COLO829 (cell line): ENCODE measurements at regions not wholly inside any gene's neighbourhood (a gene's known extent, or its start where the extent isn't known, plus 50 kb on each side); places are given as distances from the start of the nearest gene placed in this dataset.
A peak's percentile ranks its signal among the peaks of the same experiment; 100 is the strongest.

Experiments
- DNase-seq: peaks from one replicate; pipeline ENCODE4 v3.0.0; 2012; ENCODE audit warnings: low spot score

DNA sequence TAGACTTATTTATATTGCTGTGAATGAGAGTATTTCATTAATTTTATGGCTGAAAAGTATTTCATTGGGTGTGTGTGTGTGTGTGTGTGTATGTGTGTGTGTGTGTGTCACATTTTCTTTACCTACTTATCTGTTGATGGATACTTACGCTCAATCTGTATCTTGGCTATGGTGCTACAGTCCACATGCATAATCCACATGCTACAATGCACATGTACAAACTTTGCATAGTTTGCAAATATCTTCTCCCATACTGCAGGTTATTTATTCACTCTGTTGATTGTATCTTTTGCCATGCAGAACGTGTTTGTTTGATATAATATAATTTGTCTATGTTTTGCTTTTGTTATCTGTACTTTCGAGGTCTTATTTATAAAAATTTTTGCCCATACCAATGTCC is 167.8 kb downstream of the RAB28 start:
- no peak for DNase-seq

DNA sequence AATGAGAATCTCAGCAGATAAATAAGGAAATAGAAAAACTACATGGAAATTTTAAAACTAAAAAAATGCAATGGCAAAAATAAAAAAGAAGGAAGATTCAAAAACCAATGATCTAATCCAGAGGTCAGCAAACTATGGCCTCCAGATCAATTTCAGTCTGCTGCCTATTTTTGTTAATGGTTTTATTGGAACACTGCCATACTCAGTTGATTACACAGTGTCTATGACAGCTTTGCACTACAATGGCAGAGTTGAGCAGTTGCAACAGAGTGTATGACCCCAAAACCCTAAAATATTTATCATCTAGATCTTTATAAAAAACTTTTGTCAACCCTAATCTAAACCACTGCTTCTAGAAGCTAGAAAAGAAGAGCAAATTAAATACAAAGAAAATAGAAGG is 170.3 kb downstream of the RAB28 start:
- no peak for DNase-seq

DNA sequence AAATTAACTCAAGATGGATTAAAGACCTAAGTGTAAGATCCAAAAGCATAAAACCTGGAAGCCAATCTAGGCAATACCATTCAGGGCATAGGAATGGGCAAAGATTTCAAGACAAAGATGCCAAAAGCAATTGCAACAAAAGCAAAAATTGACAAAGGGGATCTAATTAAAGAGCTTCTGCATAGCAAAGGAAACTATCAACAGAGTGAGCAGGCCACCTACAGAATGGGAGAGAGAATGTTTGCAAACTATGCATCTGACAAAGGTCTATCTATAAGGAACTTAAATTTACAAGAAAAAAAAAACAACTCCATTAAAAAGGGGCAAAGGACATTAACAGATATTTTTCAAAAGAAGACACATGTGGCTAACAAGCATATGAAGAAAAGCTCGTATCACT is 171.9 kb downstream of the RAB28 start:
- no peak for DNase-seq

- DNase-seq, result no peak
These were observed 174.4 kb downstream of the RAB28 start for GRCh38 chr4:13309751-13310150.

DNA sequence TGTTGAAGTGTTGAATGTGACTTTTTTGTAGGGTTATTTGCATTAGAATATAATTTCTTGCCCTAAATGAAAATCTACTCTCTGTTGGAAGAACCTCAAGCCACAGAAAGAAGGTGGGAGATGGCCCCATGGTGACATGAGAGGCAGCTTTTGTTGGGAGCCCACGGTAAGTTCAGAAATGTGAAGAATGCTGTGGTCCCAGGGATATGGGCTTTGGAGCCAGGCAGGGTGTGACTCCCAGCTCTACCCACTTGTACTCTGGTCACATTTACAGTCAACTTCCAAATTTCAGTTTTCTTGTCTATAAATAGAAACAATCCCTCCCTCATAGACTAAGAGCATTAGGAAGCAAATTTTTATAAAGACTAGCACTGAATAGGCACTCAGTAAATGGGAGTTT is 177.8 kb downstream of the RAB28 start:
- no peak for DNase-seq

DNA sequence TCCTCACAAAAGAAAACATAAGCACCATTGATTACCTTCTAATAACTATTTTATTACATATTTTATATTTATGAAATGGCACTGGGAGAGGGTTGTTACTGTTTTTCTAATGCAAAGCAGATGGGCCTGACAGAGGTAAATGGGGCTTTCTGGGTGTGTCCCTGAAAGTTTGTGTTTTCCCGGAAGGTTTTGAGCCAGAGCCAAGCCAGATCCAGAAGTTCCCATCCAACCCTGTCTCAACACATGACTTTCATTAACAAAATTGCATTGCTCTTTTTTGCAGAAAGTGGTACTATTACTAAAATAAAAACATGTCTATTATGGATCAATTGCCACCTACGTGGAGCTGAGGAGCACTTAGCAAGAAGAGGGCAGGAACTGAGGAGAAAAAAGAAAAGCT is 181.3 kb downstream of the RAB28 start:
- DNase-seq, result no peak

GRCh38 chr4:13299343-13299742 is 184.8 kb downstream of the RAB28 start:
- no peak for DNase-seq

DNA sequence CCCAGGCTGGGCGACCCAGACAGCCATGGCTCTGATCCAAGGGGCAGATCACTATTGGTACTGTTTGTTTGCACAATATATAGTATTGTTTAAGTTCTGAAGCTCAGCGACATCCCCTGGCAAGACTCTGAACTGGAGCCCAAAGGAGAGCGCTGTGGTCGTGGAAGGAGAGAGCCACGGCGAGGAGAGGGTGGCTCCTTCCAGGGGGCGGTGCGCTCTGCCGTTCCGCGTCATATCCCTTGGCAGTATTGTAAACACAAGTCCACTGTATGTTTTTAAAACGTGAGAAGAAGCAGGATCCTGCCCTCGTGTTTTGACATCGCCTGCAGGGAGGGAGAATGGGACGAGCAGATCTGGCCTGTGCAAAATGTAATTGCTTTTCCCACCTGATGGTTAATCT is 185.5 kb downstream of the RAB28 start:
- peak; percentile 2 for DNase-seq

DNA sequence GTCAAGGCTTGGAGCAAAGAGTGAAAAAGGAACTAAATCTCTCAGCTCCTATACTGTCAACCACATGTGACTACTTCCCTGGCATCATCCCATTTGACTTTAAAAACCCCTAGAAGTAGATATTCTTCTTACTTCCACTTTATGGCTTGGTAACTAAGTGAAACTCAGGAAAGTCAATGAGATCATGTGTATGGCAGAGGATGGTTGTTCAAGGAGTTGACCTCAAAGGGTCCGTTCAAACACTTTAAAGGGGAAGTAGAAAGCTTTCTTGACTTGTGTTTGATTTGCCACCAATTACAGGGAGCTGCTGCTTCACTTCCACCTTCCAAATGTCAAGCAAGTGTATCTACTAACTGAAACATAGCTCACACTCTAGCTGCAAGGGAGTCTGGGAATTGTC is 187.2 kb downstream of the RAB28 start:
- no peak for DNase-seq

DNA sequence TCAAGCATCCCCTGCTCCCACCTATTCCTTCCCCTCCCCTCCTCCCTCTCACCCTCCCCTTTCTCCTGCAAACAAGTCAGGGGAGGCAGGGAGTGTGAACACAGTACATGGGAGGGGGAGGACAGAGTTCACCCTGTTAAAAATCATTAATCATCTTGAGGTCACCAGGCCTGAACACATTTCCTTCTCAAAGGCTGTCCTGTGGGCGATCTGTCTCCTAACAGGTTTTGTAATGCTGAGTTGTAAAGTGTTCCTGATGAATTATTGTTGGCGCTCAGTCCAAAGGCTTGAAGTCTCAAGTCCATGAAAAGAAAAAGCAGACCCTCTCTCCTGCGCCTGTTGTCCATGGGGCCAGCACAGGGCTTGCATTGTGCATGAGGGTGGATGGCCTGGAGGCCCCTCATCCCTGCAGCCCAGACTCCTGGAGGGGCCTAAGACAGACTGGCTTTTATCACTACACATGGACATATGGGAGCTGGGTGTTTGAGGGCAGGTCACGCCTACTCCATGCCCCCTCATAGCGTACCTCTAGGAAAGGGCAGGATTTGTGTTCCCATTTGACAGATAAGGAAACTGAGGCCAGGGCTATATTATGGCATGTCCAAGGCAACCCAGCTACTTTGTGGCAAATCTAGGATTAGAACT is 189.1 kb downstream of the RAB28 start:
- DNase-seq, result no peak

DNA sequence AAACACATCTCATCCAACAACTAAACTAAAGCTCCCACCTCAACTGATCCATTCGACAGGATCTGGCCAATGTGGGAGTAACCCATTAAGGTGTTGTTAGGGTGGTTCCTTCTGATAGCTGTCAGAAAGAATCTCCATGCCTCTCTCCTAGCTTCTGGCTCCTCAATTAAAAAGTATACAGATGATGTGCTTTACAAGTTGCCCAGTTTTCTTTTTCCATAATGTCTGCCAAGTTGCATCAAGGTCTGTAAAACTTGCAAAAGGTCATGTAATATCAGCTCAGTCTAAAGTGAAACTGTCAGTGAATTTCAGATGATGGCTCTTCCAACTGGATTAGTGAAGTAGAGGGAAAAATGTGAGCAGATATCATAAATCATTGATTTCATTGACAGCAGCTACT is 191.8 kb downstream of the RAB28 start:
- no peak for DNase-seq

GRCh38 chr4:13289391-13289790 is 194.7 kb downstream of the RAB28 start:
- DNase-seq, result no peak

GRCh38 chr4:13285336-13285735 is 198.8 kb downstream of the RAB28 start:
- no peak for DNase-seq

GRCh38 chr4:13284932-13285331 is 199.2 kb downstream of the RAB28 start:
- DNase-seq, result no peak

DNA sequence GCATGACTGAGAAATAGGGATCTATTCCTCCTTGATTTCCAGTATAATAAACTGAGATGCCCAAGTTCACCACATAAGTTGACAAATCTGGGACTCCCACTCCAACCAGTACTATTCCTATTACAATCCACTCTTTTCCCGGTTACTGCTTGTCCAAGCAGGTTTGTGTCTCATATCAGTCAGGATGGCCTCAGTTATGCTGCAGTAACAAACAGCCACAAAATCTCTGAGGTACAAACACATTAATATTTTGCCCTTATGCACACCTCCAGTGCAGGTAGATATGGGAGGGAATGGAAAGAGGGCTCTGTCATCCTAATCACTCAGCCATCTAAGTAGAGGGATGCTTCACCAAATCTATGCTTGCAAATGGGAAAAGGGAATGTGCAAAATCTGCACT is 207.8 kb downstream of the RAB28 start:
- DNase-seq, result no peak

DNA sequence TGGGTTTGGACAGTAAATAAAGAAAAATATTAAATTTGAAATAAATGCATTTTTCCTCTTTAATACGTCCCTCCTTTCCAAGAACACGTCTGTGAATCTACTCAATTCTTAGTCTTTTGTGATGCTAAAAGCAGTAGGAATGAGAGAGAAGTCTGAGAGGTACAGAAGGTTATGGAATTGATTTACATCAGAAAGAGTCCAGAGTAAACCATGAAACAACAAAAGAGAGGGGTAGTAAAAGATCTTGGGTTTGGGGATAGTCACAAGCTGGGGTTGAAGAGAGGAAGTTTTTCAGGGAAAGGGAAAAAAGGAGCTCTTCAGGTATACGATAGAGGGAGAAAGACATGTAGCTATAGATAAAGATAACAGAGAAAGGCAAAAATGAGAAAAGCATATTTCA is 215.4 kb downstream of the RAB28 start:
- DNase-seq, result no peak

- no peak for DNase-seq
These were observed 216.0 kb downstream of the RAB28 start for GRCh38 chr4:13268165-13268564.

DNA sequence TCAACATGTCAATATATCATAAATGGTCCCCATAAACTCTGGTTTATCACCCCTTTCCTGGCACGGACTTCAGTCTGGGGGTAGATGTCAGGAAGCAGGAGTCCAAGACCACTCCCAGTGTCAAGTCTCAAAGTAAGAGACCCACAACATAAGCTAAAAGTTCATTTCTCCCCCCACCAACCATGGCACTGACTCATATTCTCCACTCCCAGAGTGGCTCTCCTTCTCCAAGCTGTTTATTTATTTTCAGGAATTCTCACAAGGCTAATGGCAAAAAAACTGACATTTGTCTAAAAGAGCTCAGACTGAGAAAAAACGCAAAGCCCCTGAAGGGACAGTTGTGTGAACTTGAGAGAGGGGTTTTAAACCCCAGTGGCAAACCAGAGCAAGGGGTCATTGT is 217.0 kb downstream of the RAB28 start:
- DNase-seq, result no peak

DNA sequence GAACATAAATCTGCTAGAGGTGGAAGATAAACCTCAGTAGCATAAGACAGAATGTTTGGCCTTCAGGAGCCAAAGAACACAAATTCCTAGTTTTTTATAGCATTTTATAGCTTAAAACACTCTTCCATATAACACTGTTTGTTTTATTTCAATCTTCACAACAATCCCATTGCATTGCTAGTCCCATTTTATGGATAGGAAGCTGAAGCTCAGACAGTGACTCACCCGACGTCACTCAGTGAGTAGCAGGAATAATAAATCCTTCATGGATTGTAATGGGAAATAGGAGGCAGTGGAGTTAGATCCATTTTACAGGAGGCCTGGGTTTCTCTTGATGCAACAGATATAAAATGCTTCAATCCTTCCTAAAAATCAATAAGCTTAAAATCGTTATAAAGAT is 217.5 kb downstream of the RAB28 start:
- DNase-seq, result no peak

DNA sequence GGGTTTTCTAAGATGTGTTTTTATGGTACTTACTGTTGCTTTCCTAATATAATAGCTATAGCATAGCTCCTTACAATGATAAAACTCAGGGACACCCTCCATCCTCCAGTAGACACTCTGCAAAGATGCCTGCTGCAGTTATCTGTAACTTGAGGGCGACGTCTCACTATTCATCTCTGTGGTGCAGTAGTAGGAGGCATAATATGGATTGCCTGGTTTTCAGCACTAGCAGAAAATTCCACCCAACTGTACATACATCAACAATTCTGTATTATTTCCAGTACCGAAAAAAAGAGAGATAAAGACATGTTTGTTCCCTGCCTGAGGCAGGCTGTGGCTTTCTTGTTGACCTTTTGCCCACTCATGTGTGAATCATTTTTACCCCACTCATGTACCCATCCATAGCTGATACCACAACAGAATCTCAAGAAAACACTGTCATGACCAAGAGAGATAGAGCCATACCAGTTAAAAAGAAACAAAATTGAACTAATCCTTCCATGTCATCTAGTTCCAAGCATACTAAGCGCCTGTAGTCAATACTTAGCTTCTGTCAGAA is 220.1 kb downstream of the RAB28 start:
- DNase-seq, result peak; percentile 42

GRCh38 chr4:13262816-13263215 is 221.3 kb downstream of the RAB28 start:
- no peak for DNase-seq

DNA sequence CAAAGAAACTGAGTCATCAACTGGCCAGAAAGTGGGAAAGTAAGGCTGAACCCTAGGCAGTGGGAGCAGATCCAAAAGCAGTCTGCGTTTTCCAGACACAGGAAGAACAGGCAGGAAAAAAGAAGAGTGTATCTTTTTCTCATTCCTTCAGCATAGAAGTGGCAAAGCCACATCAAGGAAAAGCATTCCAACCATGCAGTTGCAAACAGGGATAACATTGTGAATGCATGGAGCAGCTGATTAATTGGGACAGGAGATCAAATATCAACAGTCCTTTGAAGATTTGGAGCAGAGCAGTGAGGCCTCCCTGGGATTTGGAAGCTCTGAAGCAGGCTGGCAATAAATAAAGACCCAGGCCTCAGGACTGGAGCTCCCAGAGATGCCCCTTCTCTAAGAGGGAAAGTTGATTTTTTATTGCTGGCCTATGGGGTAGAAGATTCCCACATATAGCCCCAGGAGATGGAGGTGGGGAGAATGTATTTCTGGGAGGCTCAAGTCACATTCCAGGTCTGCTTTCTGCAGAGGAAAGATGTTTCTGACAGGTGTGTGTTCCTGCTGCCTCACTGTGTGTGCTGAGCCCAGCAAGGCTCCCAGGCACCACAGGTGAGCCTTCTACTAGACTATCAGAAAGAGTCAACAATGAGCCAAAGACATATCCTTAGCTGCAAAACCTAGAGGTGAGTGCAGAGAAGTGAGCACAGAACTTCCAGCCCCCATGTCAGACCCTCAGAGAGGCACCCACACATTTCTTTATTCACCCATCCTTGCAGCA is 222.5 kb downstream of the RAB28 start:
- DNase-seq, result peak; percentile 56

- DNase-seq, result no peak
These were observed 223.6 kb downstream of the RAB28 start for GRCh38 chr4:13260513-13260912.

DNA sequence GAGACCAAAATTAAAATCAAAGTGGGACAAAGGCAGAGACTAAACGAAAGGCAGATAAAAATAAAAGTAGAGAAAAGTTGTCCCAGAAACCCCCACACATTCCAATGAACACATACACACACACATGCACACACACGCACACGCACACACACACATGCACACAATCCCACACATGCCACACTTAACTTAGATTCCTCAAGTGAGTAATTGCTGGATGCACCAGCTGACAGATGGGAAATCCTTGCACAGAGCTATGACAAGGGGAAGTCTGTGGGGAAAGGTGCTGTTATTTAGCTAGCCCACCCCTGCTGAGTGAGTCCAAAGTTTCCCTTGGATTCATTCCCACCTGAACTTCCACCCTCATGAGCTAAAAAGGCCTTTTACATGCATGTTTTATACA is 233.9 kb downstream of the RAB28 start:
- no peak for DNase-seq
